ENCODE measurements at regions not wholly inside any gene's neighbourhood (a gene's known extent, or its start where the extent isn't known, plus 50 kb on each side); places are given as distances from the start of the nearest gene placed in this dataset.

- CTCF ChIA-PET, result no interaction called here
- intact Hi-C loops (cut with micrococcal nuclease), result no loop called here
- no peaks in the 10 kb centered on the region for H3K9me3 Mint-ChIP-seq
- H3K4me1 Mint-ChIP-seq (ENCODE audit: low read depth), result peaks cover 5% of the 10 kb centered on the region
- no peak for DNase-seq
- H3K27me3 Mint-ChIP-seq (ENCODE audit: low read depth), result no peaks in the 10 kb centered on the region
- no peaks in the 10 kb centered on the region for H3K36me3 Mint-ChIP-seq (ENCODE audit: low read depth)
- H3K4me3 Mint-ChIP-seq, result no peak overlapping the region
- H3K27ac Mint-ChIP-seq, result no peak overlapping the region
Observed at GRCh38 chr10:4028027-4028471, 243.0 kb upstream of the KLF6 start.

- Mint-ChIP-seq H3K36me3 (ENCODE audit: low read depth) (no peaks in the 10 kb centered on the region), H3K9me3 (peaks cover 2% of the 10 kb centered on the region), H3K4me3 (no peak overlapping the region), H3K27me3 (ENCODE audit: low read depth) (no peaks in the 10 kb centered on the region), H3K4me1 (ENCODE audit: low read depth) (no peaks in the 10 kb centered on the region), H3K27ac (no peak overlapping the region)
- CTCF ChIA-PET, result no interaction called here
- intact Hi-C loops (cut with micrococcal nuclease), result no loop called here
- no peak for DNase-seq
Observed at GRCh38 chr10:4025339-4025738, 240.3 kb upstream of the KLF6 start.

- CTCF ChIA-PET, result no interaction called here
- no peaks in the 10 kb centered on the region for H3K36me3 Mint-ChIP-seq (ENCODE audit: low read depth)
- intact Hi-C loops (cut with micrococcal nuclease), result no loop called here
- no peak for DNase-seq
- no peaks in the 10 kb centered on the region for H3K27me3 Mint-ChIP-seq (ENCODE audit: low read depth)
- H3K4me1 Mint-ChIP-seq (ENCODE audit: low read depth), result no peaks in the 10 kb centered on the region
- peaks cover 2% of the 10 kb centered on the region for H3K9me3 Mint-ChIP-seq
- no peak overlapping the region for H3K4me3 Mint-ChIP-seq
- no peak overlapping the region for H3K27ac Mint-ChIP-seq
Observed at GRCh38 chr10:4024516-4025245, 239.7 kb upstream of the KLF6 start.

GRCh38 chr10:4024027-4024426, 239.0 kb upstream of the KLF6 start:
- no peaks in the 10 kb centered on the region for H3K4me1 Mint-ChIP-seq (ENCODE audit: low read depth)
- intact Hi-C loops (cut with micrococcal nuclease), result no loop called here
- DNase-seq, result no peak
- CTCF ChIA-PET, result no interaction called here
- H3K27me3 Mint-ChIP-seq (ENCODE audit: low read depth), result no peaks in the 10 kb centered on the region
- peaks cover 2% of the 10 kb centered on the region for H3K9me3 Mint-ChIP-seq
- H3K27ac Mint-ChIP-seq, result no peak overlapping the region
- H3K4me3 Mint-ChIP-seq, result no peak overlapping the region
- no peaks in the 10 kb centered on the region for H3K36me3 Mint-ChIP-seq (ENCODE audit: low read depth)

GRCh38 chr10:4022473-4022872, 237.5 kb upstream of the KLF6 start:
- intact Hi-C loops (cut with micrococcal nuclease), result no loop called here
- H3K27me3 Mint-ChIP-seq (ENCODE audit: low read depth), result no peaks in the 10 kb centered on the region
- no peaks in the 10 kb centered on the region for H3K36me3 Mint-ChIP-seq (ENCODE audit: low read depth)
- H3K4me3 Mint-ChIP-seq, result no peak overlapping the region
- CTCF ChIA-PET, result no interaction called here
- H3K27ac Mint-ChIP-seq, result no peak overlapping the region
- no peaks in the 10 kb centered on the region for H3K4me1 Mint-ChIP-seq (ENCODE audit: low read depth)
- no peak for DNase-seq
- H3K9me3 Mint-ChIP-seq, result peaks cover 2% of the 10 kb centered on the region

- Mint-ChIP-seq H3K9me3 (peaks cover 2% of the 10 kb centered on the region), H3K4me3 (no peak overlapping the region), H3K36me3 (ENCODE audit: low read depth) (no peaks in the 10 kb centered on the region), H3K27me3 (ENCODE audit: low read depth) (no peaks in the 10 kb centered on the region), H3K4me1 (ENCODE audit: low read depth) (no peaks in the 10 kb centered on the region), H3K27ac (no peak overlapping the region)
- intact Hi-C loops (cut with micrococcal nuclease), result no loop called here
- DNase-seq, result no peak
- CTCF ChIA-PET, result no interaction called here
Observed at GRCh38 chr10:4020631-4021030, 235.6 kb upstream of the KLF6 start.

GRCh38 chr10:4018054-4018511, 233.1 kb upstream of the KLF6 start:
- DNase-seq, result no peak
- CTCF ChIA-PET, result interaction anchor here (0.7 kb wide), 1 partner anchor 8 kb away, joined by 3 read pairs; no protein-coding TSS in a partner anchor
- Mint-ChIP-seq H3K9me3 (peaks cover 2% of the 10 kb centered on the region), H3K27me3 (ENCODE audit: low read depth) (no peaks in the 10 kb centered on the region), H3K27ac (no peak overlapping the region), H3K4me1 (ENCODE audit: low read depth) (peaks cover 7% of the 10 kb centered on the region), H3K36me3 (ENCODE audit: low read depth) (no peaks in the 10 kb centered on the region), H3K4me3 (no peak overlapping the region)
- intact Hi-C loops (cut with micrococcal nuclease), result no loop called here

GRCh38 chr10:4017336-4017735, 232.3 kb upstream of the KLF6 start:
- Mint-ChIP-seq H3K27ac (no peak overlapping the region), H3K27me3 (ENCODE audit: low read depth) (no peaks in the 10 kb centered on the region), H3K9me3 (peaks cover 2% of the 10 kb centered on the region), H3K4me1 (ENCODE audit: low read depth) (peaks cover 8% of the 10 kb centered on the region), H3K4me3 (no peak overlapping the region), H3K36me3 (ENCODE audit: low read depth) (no peaks in the 10 kb centered on the region)
- DNase-seq, result no peak
- intact Hi-C loops (cut with micrococcal nuclease), result no loop called here
- CTCF ChIA-PET, result no interaction called here

- DNase-seq, result no peak
- CTCF ChIA-PET, result no interaction called here
- no peaks in the 10 kb centered on the region for H3K36me3 Mint-ChIP-seq (ENCODE audit: low read depth)
- H3K27ac Mint-ChIP-seq, result no peak overlapping the region
- H3K9me3 Mint-ChIP-seq, result peaks cover under 1% of the 10 kb centered on the region
- intact Hi-C loops (cut with micrococcal nuclease), result no loop called here
- H3K4me3 Mint-ChIP-seq, result no peak overlapping the region
- H3K27me3 Mint-ChIP-seq (ENCODE audit: low read depth), result no peaks in the 10 kb centered on the region
- H3K4me1 Mint-ChIP-seq (ENCODE audit: low read depth), result peaks cover 8% of the 10 kb centered on the region
Observed at GRCh38 chr10:4016214-4016740, 231.3 kb upstream of the KLF6 start.

GRCh38 chr10:4013651-4014121, 228.7 kb upstream of the KLF6 start:
- H3K36me3 Mint-ChIP-seq (ENCODE audit: low read depth), result no peaks in the 10 kb centered on the region
- H3K4me1 Mint-ChIP-seq (ENCODE audit: low read depth), result peaks cover 8% of the 10 kb centered on the region
- intact Hi-C loops (cut with micrococcal nuclease), result no loop called here
- no peaks in the 10 kb centered on the region for H3K9me3 Mint-ChIP-seq
- H3K27me3 Mint-ChIP-seq (ENCODE audit: low read depth), result no peaks in the 10 kb centered on the region
- CTCF ChIA-PET, result interaction anchor here (0.6 kb wide), 1 partner anchor 393 kb away, joined by 3 read pairs; no protein-coding TSS in a partner anchor
- no peak overlapping the region for H3K4me3 Mint-ChIP-seq
- DNase-seq, result peak; percentile 67
- no peak overlapping the region for H3K27ac Mint-ChIP-seq

GRCh38 chr10:4012848-4013247, 227.8 kb upstream of the KLF6 start:
- intact Hi-C loops (cut with micrococcal nuclease), result no loop called here
- H3K4me3 Mint-ChIP-seq, result no peak overlapping the region

GRCh38 chr10:4011136-4011812, 226.3 kb upstream of the KLF6 start:
- H3K4me1 Mint-ChIP-seq (ENCODE audit: low read depth), result peaks cover 12% of the 10 kb centered on the region
- intact Hi-C loops (cut with micrococcal nuclease), result no loop called here
- no peak overlapping the region for H3K4me3 Mint-ChIP-seq
- DNase-seq, result no peak
- no peak overlapping the region for H3K27ac Mint-ChIP-seq
- H3K27me3 Mint-ChIP-seq (ENCODE audit: low read depth), result peaks cover 1% of the 10 kb centered on the region
- H3K9me3 Mint-ChIP-seq, result no peaks in the 10 kb centered on the region
- CTCF ChIA-PET, result no interaction called here
- H3K36me3 Mint-ChIP-seq (ENCODE audit: low read depth), result no peaks in the 10 kb centered on the region

More at GRCh38 chr10:4012848-4013247, 227.8 kb upstream of the KLF6 start:
- Mint-ChIP-seq H3K4me1 (ENCODE audit: low read depth) (peaks cover 8% of the 10 kb centered on the region), H3K36me3 (ENCODE audit: low read depth) (no peaks in the 10 kb centered on the region), H3K27me3 (ENCODE audit: low read depth) (no peaks in the 10 kb centered on the region), H3K27ac (no peak overlapping the region), H3K9me3 (no peaks in the 10 kb centered on the region)
- no peak for DNase-seq
- CTCF ChIA-PET, result no interaction called here

Data from activated naive CD4-positive, alpha-beta T cell treated with anti-CD3 and anti-CD28 coated beads for 36 hours (primary cell).